HepG2 (cell line): ENCODE measurements at regions not wholly inside any gene's neighbourhood (a gene's known extent, or its start where the extent isn't known, plus 50 kb on each side); places are given as distances from the start of the nearest gene placed in this dataset.

Source experiments
- ATAC-seq: fragments of 200-7000 bp; cut with Tn5 transposase; 3 replicates; pipeline ENCODE4 v1.9.1; 2020; ENCODE audit warnings: mild to moderate bottlenecking, moderate library complexity
- BruUV-seq: library from RNA; stranded (reverse); fragments of 400-500 nt; replicated peaks from 2 replicates; lab custom pipeline; 2021; lab: Mats Ljungman, UMichigan
- CTCF ChIA-PET: fragments of 300-600 bp; formaldehyde crosslinking; extraction: SDS; loops from one replicate; lab custom pipeline; 2021; ENCODE audit warnings: low total read pairs, inconsistent platforms, low intra/inter-chr PET ratio; lab: Yijun Ruan, JAX
- POLR2A ChIA-PET: fragments of 350-600 bp; sonication (Branson Sonifier 250); formaldehyde crosslinking; loops from one replicate; lab custom pipeline; 2020; ENCODE audit warnings: antibody characterized with exemption, inconsistent platforms; lab: Yijun Ruan, JAX
- DNase-seq: peaks from one replicate; pipeline ENCODE4 v3.0.0-alpha.2; 2015; ENCODE audit warnings: low spot score
- FAIRE-seq: peaks from 3 replicates; lab custom pipeline; 2011; peaks lifted over from hg19 to GRCh38; lab: Jason Lieb, UNC
- H2AFZ ChIP-seq: one replicate; pipeline ENCODE4 v1.6.1; 2011; ENCODE audit warnings: low read length, inconsistent platforms
- H3K27ac ChIP-seq: fragments of 300-600 bp; 3 replicates; pipeline ENCODE4 v1.8.0; 2011; ENCODE audit warnings: mixed run types, mild to moderate bottlenecking, mixed read lengths, low read length, inconsistent platforms; ENCODE audit not compliant: insufficient read depth; ENCODE audit errors: extremely low read length
- H3K27me3 ChIP-seq, 2 experiments: fragments of 200-600 bp in 1 of 2; 2 replicates in 1 of 2; 3 replicates in 1 of 2; pipeline versions ENCODE4 v1.6.0 to v1.8.0; 2011; ENCODE audit warnings: low read length in 2 of 2, mild to moderate bottlenecking in 2 of 2, moderate library complexity in 2 of 2, inconsistent platforms in 1 of 2; ENCODE audit not compliant: insufficient read depth in 2 of 2, control insufficient read depth in 1 of 2
- H3K36me3 ChIP-seq, 2 experiments: fragments of 200-600 bp in 1 of 2; replicated peaks in 1 of 2; 2 replicates in 1 of 2; 3 replicates in 1 of 2; pipeline versions ENCODE4 v1.5.1 to v1.8.0; 2011; ENCODE audit warnings: low read length in 2 of 2, inconsistent platforms in 1 of 2; ENCODE audit not compliant: insufficient read depth in 2 of 2, control insufficient read depth in 1 of 2
- H3K4me1 ChIP-seq: 2 replicates; pipeline ENCODE4 v1.5.1; 2012; ENCODE audit warnings: low read length, inconsistent platforms; ENCODE audit not compliant: insufficient read depth
- H3K4me2 ChIP-seq: 2 replicates; pipeline ENCODE4 v1.6.0; 2011; ENCODE audit warnings: low read depth, low read length, inconsistent platforms
- H3K4me3 ChIP-seq, 3 experiments: fragments of 200-600 bp in 1 of 3; sonication (generic), shearing (Covaris generic) in 1 of 3; replicated peaks in 1 of 3; 2 replicates each; pipeline ENCODE4 v1.5.1; 2011 to 2016; ENCODE audit warnings: low read length in 3 of 3, inconsistent platforms in 2 of 3, low read depth in 2 of 3, mild to moderate bottlenecking in 2 of 3, control low read depth in 1 of 3, mixed read lengths in 1 of 3; ENCODE audit not compliant: insufficient read depth in 1 of 3
- H3K79me2 ChIP-seq: one replicate; pipeline ENCODE4 v1.6.1; 2011; ENCODE audit warnings: low read length, inconsistent platforms; ENCODE audit not compliant: insufficient read depth
- H3K9ac ChIP-seq: 2 replicates; pipeline ENCODE4 v1.6.0; 2011; ENCODE audit warnings: mild to moderate bottlenecking, low read depth, low read length, inconsistent platforms; ENCODE audit not compliant: insufficient read depth
- H3K9me3 ChIP-seq: 2 replicates; pipeline ENCODE4 v1.5.1; 2012; ENCODE audit warnings: mild to moderate bottlenecking, low read length
- H4K20me1 ChIP-seq: 2 replicates; pipeline ENCODE4 v1.6.0; 2011; ENCODE audit warnings: inconsistent platforms, mild to moderate bottlenecking, low read length, moderate library complexity; ENCODE audit not compliant: insufficient read depth
- FOXC1 ChIP-seq: sonication (generic); formaldehyde crosslinking; IDR thresholded peaks from 2 replicates; pipeline ENCODE4 v1.8.0; 2022; ENCODE audit warnings: mild to moderate bottlenecking, missing genetic modification reagents, borderline replicate concordance
- FOXP1 ChIP-seq, 2 experiments: fragments of 450-650 bp in 1 of 2; IDR thresholded peaks; 2 replicates each; pipeline ENCODE4 v1.6.1; 2017 to 2018; ENCODE audit warnings: antibody characterized with exemption in 1 of 2
- JUND ChIP-seq: sonication (generic); formaldehyde crosslinking; IDR thresholded peaks from 2 replicates; pipeline ENCODE4 v1.8.0; 2022; ENCODE audit warnings: mild to moderate bottlenecking, missing genetic modification reagents
- MBD4 ChIP-seq: IDR thresholded peaks from 2 replicates; pipeline ENCODE4 v1.6.1; 2012; ENCODE audit warnings: low read length, inconsistent platforms, borderline replicate concordance
- NAIF1 ChIP-seq: sonication (generic); formaldehyde crosslinking; IDR thresholded peaks from 2 replicates; pipeline ENCODE4 v1.5.0; 2020; ENCODE audit warnings: mild to moderate bottlenecking, missing genetic modification reagents, borderline replicate concordance
- PRPF4 ChIP-seq: fragments of 200-400 bp; formaldehyde crosslinking; IDR thresholded peaks from 2 replicates; pipeline ENCODE4 v1.6.1; 2016; ENCODE audit warnings: low read length, low read depth; ENCODE audit not compliant: poor library complexity, severe bottlenecking
- TCF7L2 ChIP-seq: IDR thresholded peaks from 2 replicates; pipeline ENCODE4 v1.6.1; 2011; ENCODE audit warnings: mild to moderate bottlenecking, low read depth, low read length, moderate library complexity
- TEAD3 ChIP-seq: optimal IDR thresholded peaks from 2 replicates; pipeline ENCODE3; 2016; ENCODE audit warnings: borderline replicate concordance
- ZFP82 ChIP-seq: sonication (generic); formaldehyde crosslinking; IDR thresholded peaks from 2 replicates; pipeline ENCODE4 v1.5.1; 2020; ENCODE audit warnings: mild to moderate bottlenecking, missing genetic modification reagents, borderline replicate concordance
- ZNF101 ChIP-seq: sonication (generic); formaldehyde crosslinking; IDR thresholded peaks from 2 replicates; pipeline ENCODE4 v1.4.0; 2020; ENCODE audit warnings: mild to moderate bottlenecking, low read depth, missing genetic modification reagents, borderline replicate concordance
- ZNF253 ChIP-seq: sonication (generic); formaldehyde crosslinking; IDR thresholded peaks from 2 replicates; pipeline ENCODE4 v1.8.0; 2022; ENCODE audit warnings: mild to moderate bottlenecking, missing genetic modification reagents, borderline replicate concordance
- ZNF605 ChIP-seq: sonication (generic); formaldehyde crosslinking; IDR thresholded peaks from 2 replicates; pipeline ENCODE4 v1.8.0; 2022; ENCODE audit warnings: mild to moderate bottlenecking, missing genetic modification reagents
- WGBS: methylation state at CpG from one replicate; pipeline ENCODE4 v1.1.6; 2017; ENCODE audit warnings: low lambda C conversion rate; 5-methylcytosine and 5-hydroxymethylcytosine counted together
- in situ Hi-C: cut with HindIII; loops from 2 replicates; pipeline ENCODE4 v1.10.0; 2017; ENCODE audit warnings: low pct_unique_long_range_greater_than_20kb; ENCODE audit not compliant: extremely low pct_ligation_motif_present
- intact Hi-C: fragments of 100-400 bp; cut with micrococcal nuclease; formaldehyde crosslinking; loops from one replicate; pipeline ENCODE4 v1.10.0; 2022; ENCODE audit not compliant: unreplicated experiment
- TF ChIP-seq, protein P1 (sequence below): IDR thresholded peaks from 2 replicates; pipeline ENCODE4 v1.6.1; 2016; ENCODE audit warnings: missing compliant biosample characterization, missing genetic modification reagents, borderline replicate concordance
- TF ChIP-seq, protein P2 (sequence below): sonication (generic); formaldehyde crosslinking; IDR thresholded peaks from 2 replicates; pipeline ENCODE4 v1.4.0; 2020; ENCODE audit warnings: mild to moderate bottlenecking, missing genetic modification reagents

DNA sequence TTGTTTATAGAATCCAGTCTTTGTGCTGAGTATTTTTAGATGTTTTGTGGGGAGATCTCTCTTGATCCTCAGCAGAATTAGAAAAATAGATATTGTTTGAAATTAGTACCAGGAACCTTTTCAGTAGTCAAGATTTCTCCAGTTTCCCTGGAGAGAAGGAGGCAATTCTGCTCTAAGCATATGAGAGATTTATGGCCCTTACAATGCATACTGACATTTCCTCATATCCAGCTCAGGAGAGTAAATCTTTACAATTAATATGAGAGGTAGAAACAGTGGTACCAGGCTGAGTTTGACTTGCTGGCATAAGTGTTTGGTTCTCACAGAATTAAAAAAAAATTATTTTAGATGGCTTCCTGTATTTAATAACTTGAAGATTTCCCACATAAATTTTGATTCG is 239.1 kb upstream of the SGO1 start:
- Histone ChIP-seq H3K4me1 (no peaks in the 10 kb centered on the region), H3K9ac (no peak overlapping the region), H4K20me1 (no peaks in the 10 kb centered on the region), H3K79me2 (no peaks in the 10 kb centered on the region), H2AFZ (no peak overlapping the region), H3K27me3 (no peaks in the 10 kb centered on the region), H3K4me2 (no peak overlapping the region), H3K27ac (no peak overlapping the region), H3K4me3 (no peak overlapping the region), H3K36me3 (no peaks in the 10 kb centered on the region), H3K9me3 (peaks cover 11% of the 10 kb centered on the region; the same call in 1 of the 2 replicates)
- no peak for TF ChIP-seq NAIF1 (CRISPR knock-in tag)
- no peak for TF ChIP-seq TCF7L2
- no peak for TF ChIP-seq FOXP1 (IDR thresholded peaks at IDR 0.05)
- TF ChIP-seq FOXP1 (CRISPR knock-in tag; IDR thresholded peaks at IDR 0.05): no peak
- TF ChIP-seq PRPF4: no peak
- ATAC-seq (no peak), FAIRE-seq (no peak), DNase-seq (no peak)
- ChIA-PET POLR2A (no interaction called here), CTCF (no interaction called here)
- in situ Hi-C loops: no loop called here
- 0% methylated on average over 1 of the region's 1 CpG for WGBS
- no TSS peak for BruUV-seq
- intact Hi-C loops: no loop called here

DNA sequence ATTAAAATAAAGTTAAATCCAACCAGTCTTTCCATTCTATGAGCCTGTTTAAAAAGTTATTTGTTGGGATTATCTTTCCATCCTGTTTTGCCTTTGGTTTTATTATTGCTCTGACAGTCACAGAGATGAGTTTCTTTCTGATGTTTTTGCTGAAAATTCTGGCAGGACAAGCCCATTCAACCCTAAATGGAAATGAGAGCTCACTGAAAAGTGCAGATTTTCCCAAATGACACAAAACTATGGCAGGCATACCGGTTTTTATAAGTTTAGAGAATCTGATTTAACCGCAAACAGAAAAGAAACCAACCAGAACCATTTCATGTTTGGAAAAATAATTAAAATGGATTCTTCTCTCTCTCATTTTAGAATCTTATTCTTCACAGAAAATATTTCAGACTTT is 238.1 kb upstream of the SGO1 start:
- peaks cover 15% of the 10 kb centered on the region; the same call in 1 of the 2 replicates for H3K9me3 ChIP-seq
- H3K27ac ChIP-seq: no peak overlapping the region
- ChIA-PET CTCF (no interaction called here), POLR2A (no interaction called here)
- no TSS peak for BruUV-seq
- H3K9ac ChIP-seq: no peak overlapping the region
- H3K36me3 ChIP-seq: no peaks in the 10 kb centered on the region
- no peak for FAIRE-seq
- no peak for ATAC-seq
- 2% methylated on average over 2 of the region's 2 CpGs for WGBS
- no peaks in the 10 kb centered on the region for H3K79me2 ChIP-seq
- no peak overlapping the region for H3K4me3 ChIP-seq
- intact Hi-C loops: no loop called here
- H3K4me1 ChIP-seq: no peaks in the 10 kb centered on the region
- no peaks in the 10 kb centered on the region for H4K20me1 ChIP-seq
- in situ Hi-C loops: no loop called here
- no peak overlapping the region for H2AFZ ChIP-seq
- no peak for DNase-seq
- H3K27me3 ChIP-seq: no peaks in the 10 kb centered on the region
- H3K4me2 ChIP-seq: no peak overlapping the region
- TF ChIP-seq ZNF253 (CRISPR knock-in tag) (no peak), ZFP82 (CRISPR knock-in tag) (no peak), MBD4 (no peak), FOXC1 (no peak), ZNF605 (no peak), JUND (CRISPR knock-in tag) (no peak), ZNF101 (CRISPR knock-in tag) (no peak), TEAD3 (no peak)
- TF ChIP-seq, protein P1, sequence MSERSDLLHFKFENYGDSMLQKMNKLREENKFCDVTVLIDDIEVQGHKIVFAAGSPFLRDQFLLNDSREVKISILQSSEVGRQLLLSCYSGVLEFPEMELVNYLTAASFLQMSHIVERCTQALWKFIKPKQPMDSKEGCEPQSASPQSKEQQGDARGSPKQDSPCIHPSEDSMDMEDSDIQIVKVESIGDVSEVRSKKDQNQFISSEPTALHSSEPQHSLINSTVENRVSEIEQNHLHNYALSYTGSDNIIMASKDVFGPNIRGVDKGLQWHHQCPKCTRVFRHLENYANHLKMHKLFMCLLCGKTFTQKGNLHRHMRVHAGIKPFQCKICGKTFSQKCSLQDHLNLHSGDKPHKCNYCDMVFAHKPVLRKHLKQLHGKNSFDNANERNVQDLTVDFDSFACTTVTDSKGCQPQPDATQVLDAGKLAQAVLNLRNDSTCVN: no peak
- TF ChIP-seq, protein P2, sequence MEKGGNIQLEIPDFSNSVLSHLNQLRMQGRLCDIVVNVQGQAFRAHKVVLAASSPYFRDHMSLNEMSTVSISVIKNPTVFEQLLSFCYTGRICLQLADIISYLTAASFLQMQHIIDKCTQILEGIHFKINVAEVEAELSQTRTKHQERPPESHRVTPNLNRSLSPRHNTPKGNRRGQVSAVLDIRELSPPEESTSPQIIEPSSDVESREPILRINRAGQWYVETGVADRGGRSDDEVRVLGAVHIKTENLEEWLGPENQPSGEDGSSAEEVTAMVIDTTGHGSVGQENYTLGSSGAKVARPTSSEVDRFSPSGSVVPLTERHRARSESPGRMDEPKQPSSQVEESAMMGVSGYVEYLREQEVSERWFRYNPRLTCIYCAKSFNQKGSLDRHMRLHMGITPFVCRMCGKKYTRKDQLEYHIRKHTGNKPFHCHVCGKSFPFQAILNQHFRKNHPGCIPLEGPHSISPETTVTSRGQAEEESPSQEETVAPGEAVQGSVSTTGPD (CRISPR knock-in tag): no peak
